A673 (cell line): ENCODE measurements at regions not wholly inside any gene's neighbourhood (a gene's known extent, or its start where the extent isn't known, plus 50 kb on each side); places are given as distances from the start of the nearest gene placed in this dataset.

Source experiments
- CTCF ChIP-seq: fragments of 300-800, 200-600 bp; sonication (generic); conservative IDR thresholded peaks from 2 replicates; pipeline ENCODE4 v1.5.1; 2017; ENCODE audit warnings: low read depth, mild to moderate bottlenecking, antibody characterized with exemption, low read length, moderate library complexity, mixed read lengths
- EZH2 ChIP-seq: fragments of 200-600 bp; sonication (generic); IDR thresholded peaks from 2 replicates; pipeline ENCODE4 v1.6.1; 2017; ENCODE audit warnings: borderline replicate concordance, low read depth, mild to moderate bottlenecking, mixed read lengths, antibody characterized with exemption, low read length; ENCODE audit not compliant: poor library complexity, severe bottlenecking

GRCh38 chr18:26689226-26689879, 141.0 kb upstream of the KCTD1 start:
- TF ChIP-seq EZH2 (no peak), CTCF (no peak)
